Sigmoid colon (tissue), 4 donors: ENCODE measurements at regions not wholly inside any gene's neighbourhood (a gene's known extent, or its start where the extent isn't known, plus 50 kb on each side); places are given as distances from the start of the nearest gene placed in this dataset.

Experiments
- CTCF ChIP-seq, 4 experiments: fragments of 450-650 bp in 3 of 4; fragments of 200-600 bp in 1 of 4; IDR thresholded peaks; one replicate each; pipeline ENCODE4 v1.5.1; 2016 to 2019; ENCODE audit warnings: antibody characterized with exemption in 4 of 4, mild to moderate bottlenecking in 3 of 4, moderate library complexity in 2 of 4
- EP300 ChIP-seq, 4 donors: sonication (generic); formaldehyde crosslinking; IDR thresholded peaks; one replicate each; pipeline ENCODE4 v1.6.1; 2017; ENCODE audit warnings: antibody characterized with exemption in 4 of 4
- POLR2A ChIP-seq, 2 donors: fragments of 450-650 bp; IDR thresholded peaks; one replicate each; pipeline ENCODE4 v1.6.1; 2016; ENCODE audit warnings: antibody characterized with exemption in 2 of 2, mild to moderate bottlenecking in 2 of 2, moderate library complexity in 2 of 2
- POLR2AphosphoS5 ChIP-seq, 4 donors: sonication (generic); formaldehyde crosslinking; IDR thresholded peaks; one replicate each; pipeline ENCODE4 v1.6.1; 2017; ENCODE audit warnings: antibody characterized with exemption in 4 of 4

GRCh38 chrX:45862801-45863200, 662.1 kb upstream of the DIPK2B start:
- TF ChIP-seq CTCF (IDR thresholded peaks at IDR 0.05) (no peak), EP300 (IDR thresholded peaks at IDR 0.05) (no peak), POLR2A (IDR thresholded peaks at IDR 0.05) (no peak), POLR2AphosphoS5 (IDR thresholded peaks at IDR 0.05) (no peak)
